CD14-positive monocyte (primary cell): ENCODE measurements at regions not wholly inside any gene's neighbourhood (a gene's known extent, or its start where the extent isn't known, plus 50 kb on each side); places are given as distances from the start of the nearest gene placed in this dataset.

Source experiments
- DNase-seq, 3 donors: peaks; one replicate each; pipeline ENCODE4 v3.0.0-alpha.2; 2011 to 2022
- H2AFZ ChIP-seq: 2 replicates; pipeline ENCODE4 v1.6.0; 2012; ENCODE audit warnings: mild to moderate bottlenecking, low read depth, low read length, inconsistent platforms; ENCODE audit not compliant: insufficient read depth, poor library complexity, severe bottlenecking
- H3K27ac ChIP-seq, 2 donors: 1 replicate in 1 of 2; 2 replicates in 1 of 2; pipeline ENCODE4 v1.5.1; 2012 to 2013; ENCODE audit warnings: low read length in 2 of 2, control low read depth in 1 of 2, inconsistent platforms in 1 of 2, low read depth in 1 of 2, mild to moderate bottlenecking in 1 of 2
- H3K27me3 ChIP-seq, 2 donors: one replicate each; pipeline versions ENCODE4 v1.6.0 to v1.6.1; 2011 to 2013; ENCODE audit warnings: low read length in 2 of 2; ENCODE audit not compliant: control insufficient read depth in 2 of 2, insufficient read depth in 2 of 2
- H3K36me3 ChIP-seq, 2 donors: replicated peaks in 1 of 2; 1 replicate in 1 of 2; 2 replicates in 1 of 2; pipeline versions ENCODE4 v1.5.1 to v1.6.1; 2012 to 2013; ENCODE audit warnings: low read length in 2 of 2, control low read depth in 1 of 2, inconsistent platforms in 1 of 2, mild to moderate bottlenecking in 1 of 2; ENCODE audit not compliant: insufficient read depth in 2 of 2, control insufficient read depth in 1 of 2
- H3K4me1 ChIP-seq, 2 donors: 1 replicate in 1 of 2; 2 replicates in 1 of 2; pipeline versions ENCODE4 v1.5.1 to v1.6.1; 2012 to 2013; ENCODE audit warnings: low read length in 2 of 2, control low read depth in 1 of 2, inconsistent platforms in 1 of 2, mild to moderate bottlenecking in 1 of 2, moderate library complexity in 1 of 2; ENCODE audit not compliant: insufficient read depth in 2 of 2, control insufficient read depth in 1 of 2
- H3K4me2 ChIP-seq: replicated peaks from 2 replicates; pipeline ENCODE3; 2012; ENCODE audit warnings: low read length, moderate library complexity, mild to moderate bottlenecking; ENCODE audit not compliant: poor library complexity, severe bottlenecking; ENCODE audit errors: extremely low read depth
- H3K4me3 ChIP-seq, 3 experiments: fragments of 200-600 bp in 1 of 3; sonication (generic) in 1 of 3; replicated peaks in 1 of 3; 1 replicate in 2 of 3; 2 replicates in 1 of 3; pipeline ENCODE4 v1.5.1; 2011 to 2013; ENCODE audit warnings: low read length in 3 of 3, mild to moderate bottlenecking in 3 of 3, control low read depth in 2 of 3, low read depth in 2 of 3, inconsistent platforms in 1 of 3, moderate library complexity in 1 of 3
- H3K79me2 ChIP-seq: 2 replicates; pipeline ENCODE4 v1.6.0; 2012; ENCODE audit warnings: mild to moderate bottlenecking, control low read depth, inconsistent platforms, low read length, moderate library complexity; ENCODE audit not compliant: insufficient read depth
- H3K9ac ChIP-seq: 2 replicates; pipeline ENCODE4 v1.6.0; 2017; ENCODE audit warnings: low read length, mild to moderate bottlenecking; ENCODE audit not compliant: insufficient read depth, poor library complexity, severe bottlenecking
- H3K9me3 ChIP-seq, 2 donors: replicated peaks in 1 of 2; 1 replicate in 1 of 2; 2 replicates in 1 of 2; pipeline versions ENCODE4 v1.5.1 to v1.6.1; 2012 to 2013; ENCODE audit warnings: low read length in 2 of 2, control low read depth in 1 of 2; ENCODE audit not compliant: control insufficient read depth in 1 of 2, insufficient read depth in 1 of 2
- H4K20me1 ChIP-seq: 2 replicates; pipeline ENCODE4 v1.6.0; 2012; ENCODE audit warnings: mild to moderate bottlenecking, low read length, control low read depth, moderate library complexity; ENCODE audit not compliant: insufficient read depth
- H3K27ac Mint-ChIP-seq, 7 donors: one replicate each; pipeline ENCODE4 v1.8.0; 2020; ENCODE audit warnings: mild to moderate bottlenecking in 7 of 7, mixed read lengths in 7 of 7, moderate library complexity in 6 of 7, inconsistent platforms in 2 of 7
- H3K27me3 Mint-ChIP-seq, 3 donors: one replicate each; pipeline ENCODE4 v1.8.0; 2021 to 2022; ENCODE audit warnings: low read depth in 3 of 3, mild to moderate bottlenecking in 3 of 3, mixed read lengths in 3 of 3, moderate library complexity in 3 of 3, inconsistent platforms in 1 of 3
- H3K36me3 Mint-ChIP-seq, 2 donors: one replicate each; pipeline ENCODE4 v1.8.0; 2020; ENCODE audit warnings: mixed read lengths in 2 of 2, inconsistent platforms in 1 of 2, mild to moderate bottlenecking in 1 of 2
- H3K4me1 Mint-ChIP-seq: one replicate; pipeline ENCODE4 v1.8.0; 2020; ENCODE audit warnings: mild to moderate bottlenecking, mixed read lengths
- H3K4me3 Mint-ChIP-seq, 2 donors: one replicate each; pipeline ENCODE4 v1.8.0; 2020; ENCODE audit warnings: mild to moderate bottlenecking in 2 of 2, mixed read lengths in 2 of 2, moderate library complexity in 1 of 2
- H3K9me3 Mint-ChIP-seq, 7 donors: one replicate each; pipeline ENCODE4 v1.8.0; 2020 to 2022; ENCODE audit warnings: mixed read lengths in 7 of 7, mild to moderate bottlenecking in 6 of 7, moderate library complexity in 6 of 7, inconsistent platforms in 2 of 7
- WGBS: methylation state at CpG from one replicate; pipeline ENCODE4 v1.1.5; 2013; ENCODE audit warnings: missing lambda C conversion rate; ENCODE audit not compliant: insufficient coverage; 5-methylcytosine and 5-hydroxymethylcytosine counted together
- intact Hi-C, 2 donors: fragments of 100-400 bp; cut with micrococcal nuclease; formaldehyde crosslinking; loops; one replicate each; pipeline versions ENCODE4 v1.15.0 to v1.15.1; 2023
- TF ChIP-seq, protein P1 (sequence below): fragments of 200-600 bp; IDR thresholded peaks from one replicate; pipeline ENCODE4 v1.8.0; 2022; ENCODE audit warnings: antibody characterized with exemption, mild to moderate bottlenecking

DNA sequence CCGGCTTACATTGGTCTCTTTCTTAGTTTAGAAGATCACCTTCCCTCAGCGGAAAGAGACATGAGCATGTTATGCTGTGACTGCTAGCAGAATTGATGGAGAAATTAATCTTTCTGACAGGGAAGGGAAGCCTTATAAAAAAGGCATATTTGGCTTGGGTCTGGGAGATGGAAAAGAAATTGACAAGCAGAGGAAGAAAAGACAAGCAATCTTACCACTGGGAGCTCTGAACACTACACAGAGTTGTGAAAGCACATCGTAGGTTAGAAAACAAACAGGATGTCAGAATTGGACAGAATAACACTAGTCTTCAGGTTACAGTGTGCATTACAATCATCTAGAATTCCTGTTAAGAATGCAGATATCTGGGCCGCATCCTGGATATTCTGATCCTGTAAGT is 1493.8 kb upstream of the IGFBP7 start:
- no peak for DNase-seq
- Mint-ChIP-seq H3K27ac (no peak overlapping the region), H3K36me3 (no peaks in the 10 kb centered on the region), H3K4me3 (no peak overlapping the region), H3K27me3 (no peaks in the 10 kb centered on the region), H3K9me3 (peaks cover 0 to 3% (median 0%) of the 10 kb centered on the region in 7 donors), H3K4me1 (no peaks in the 10 kb centered on the region)
- Histone ChIP-seq H3K4me3 (no peak overlapping the region), H3K9me3 (no peaks in the 10 kb centered on the region), H3K4me1 (no peaks in the 10 kb centered on the region), H3K27me3 (no peaks in the 10 kb centered on the region), H3K4me2 (no peak overlapping the region), H3K27ac (no peak overlapping the region), H3K9ac (no peak overlapping the region), H4K20me1 (no peaks in the 10 kb centered on the region), H2AFZ (no peak overlapping the region), H3K79me2 (no peaks in the 10 kb centered on the region), H3K36me3 (no peaks in the 10 kb centered on the region)
- WGBS, result 100% methylated on average over 1 of the region's 4 CpGs
- TF ChIP-seq, protein P1, sequence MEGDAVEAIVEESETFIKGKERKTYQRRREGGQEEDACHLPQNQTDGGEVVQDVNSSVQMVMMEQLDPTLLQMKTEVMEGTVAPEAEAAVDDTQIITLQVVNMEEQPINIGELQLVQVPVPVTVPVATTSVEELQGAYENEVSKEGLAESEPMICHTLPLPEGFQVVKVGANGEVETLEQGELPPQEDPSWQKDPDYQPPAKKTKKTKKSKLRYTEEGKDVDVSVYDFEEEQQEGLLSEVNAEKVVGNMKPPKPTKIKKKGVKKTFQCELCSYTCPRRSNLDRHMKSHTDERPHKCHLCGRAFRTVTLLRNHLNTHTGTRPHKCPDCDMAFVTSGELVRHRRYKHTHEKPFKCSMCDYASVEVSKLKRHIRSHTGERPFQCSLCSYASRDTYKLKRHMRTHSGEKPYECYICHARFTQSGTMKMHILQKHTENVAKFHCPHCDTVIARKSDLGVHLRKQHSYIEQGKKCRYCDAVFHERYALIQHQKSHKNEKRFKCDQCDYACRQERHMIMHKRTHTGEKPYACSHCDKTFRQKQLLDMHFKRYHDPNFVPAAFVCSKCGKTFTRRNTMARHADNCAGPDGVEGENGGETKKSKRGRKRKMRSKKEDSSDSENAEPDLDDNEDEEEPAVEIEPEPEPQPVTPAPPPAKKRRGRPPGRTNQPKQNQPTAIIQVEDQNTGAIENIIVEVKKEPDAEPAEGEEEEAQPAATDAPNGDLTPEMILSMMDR, result no peak
- intact Hi-C loops, result no loop called here

DNA sequence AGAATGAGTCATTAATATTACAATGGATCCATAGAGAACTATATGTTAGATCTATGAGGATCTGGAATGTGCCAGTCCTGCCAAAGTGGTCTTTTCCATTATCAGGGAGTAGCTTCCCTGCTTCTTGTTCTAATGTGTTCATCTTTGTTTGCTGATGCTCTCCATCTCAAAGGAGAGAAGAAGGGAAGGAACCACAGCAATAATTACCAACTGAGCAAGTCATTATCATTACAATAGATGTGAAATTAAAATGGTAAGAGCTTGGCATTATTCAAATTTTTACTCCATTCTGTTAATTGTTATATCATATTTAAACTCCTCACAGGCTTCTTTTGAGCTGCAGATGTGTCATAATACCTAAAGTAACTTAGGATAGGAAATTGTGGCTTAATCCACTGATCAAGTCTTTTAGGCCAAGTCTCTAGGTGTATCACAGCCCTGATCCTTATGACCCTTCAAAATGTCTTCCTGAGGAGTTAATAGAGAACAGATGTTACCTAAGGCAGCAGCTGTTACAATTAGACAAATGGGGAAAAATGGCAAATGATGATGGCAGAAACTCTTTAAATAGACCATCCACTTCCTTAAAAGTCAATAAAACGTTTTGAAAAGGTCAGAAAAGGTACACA is 1492.7 kb upstream of the IGFBP7 start:
- H3K4me1 ChIP-seq, result no peaks in the 10 kb centered on the region
- no peak overlapping the region for H3K27ac Mint-ChIP-seq
- no peaks in the 10 kb centered on the region for H3K9me3 ChIP-seq
- H3K27ac ChIP-seq, result no peak overlapping the region
- no peak overlapping the region for H3K4me3 Mint-ChIP-seq
- intact Hi-C loops, result no loop called here
- H3K79me2 ChIP-seq, result no peaks in the 10 kb centered on the region
- no CpG with 5 or more reads among the region's 1 CpG for WGBS
- H2AFZ ChIP-seq, result no peak overlapping the region
- H3K36me3 ChIP-seq, result no peaks in the 10 kb centered on the region
- no peak overlapping the region for H3K4me3 ChIP-seq
- peaks cover 0 to 3% (median 0%) of the 10 kb centered on the region in 7 donors for H3K9me3 Mint-ChIP-seq
- TF ChIP-seq, protein P1, result no peak
- H3K4me1 Mint-ChIP-seq, result no peaks in the 10 kb centered on the region
- no peaks in the 10 kb centered on the region for H4K20me1 ChIP-seq
- H3K4me2 ChIP-seq, result no peak overlapping the region
- H3K36me3 Mint-ChIP-seq, result no peaks in the 10 kb centered on the region
- no peaks in the 10 kb centered on the region for H3K27me3 ChIP-seq
- no peaks in the 10 kb centered on the region for H3K27me3 Mint-ChIP-seq
- DNase-seq, result no peak
- H3K9ac ChIP-seq, result no peak overlapping the region
